Activated CD4-positive, alpha-beta memory T cell treated with anti-CD3 and anti-CD28 coated beads for 36 hours (primary cell): ENCODE measurements at regions not wholly inside any gene's neighbourhood (a gene's known extent, or its start where the extent isn't known, plus 50 kb on each side); places are given as distances from the start of the nearest gene placed in this dataset.

Experiments
- CTCF ChIA-PET: fragments of 350-600 bp; sonication (Branson Sonifier 250); formaldehyde crosslinking; loops from one replicate; lab custom pipeline; 2021; ENCODE audit warnings: antibody characterized with exemption, inconsistent platforms; lab: Charles Lee
- POLR2A ChIA-PET: fragments of 350-600 bp; sonication (Branson Sonifier 250); formaldehyde crosslinking; loops from one replicate; lab custom pipeline; 2021; ENCODE audit warnings: antibody characterized with exemption; lab: Charles Lee
- DNase-seq: peaks from one replicate; pipeline ENCODE4 v3.0.0-alpha.2; 2020
- H3K27ac Mint-ChIP-seq: one replicate; pipeline ENCODE4 v1.8.0; 2021; ENCODE audit warnings: mixed read lengths
- H3K27me3 Mint-ChIP-seq: one replicate; pipeline ENCODE4 v1.8.0; 2021; ENCODE audit warnings: mixed read lengths
- H3K36me3 Mint-ChIP-seq: one replicate; pipeline ENCODE4 v1.8.0; 2021; ENCODE audit warnings: mixed read lengths
- H3K4me1 Mint-ChIP-seq: one replicate; pipeline ENCODE4 v1.8.0; 2021; ENCODE audit warnings: low read depth, mixed read lengths
- H3K4me3 Mint-ChIP-seq: one replicate; pipeline ENCODE4 v1.8.0; 2021; ENCODE audit warnings: mild to moderate bottlenecking, mixed read lengths
- H3K9me3 Mint-ChIP-seq: one replicate; pipeline ENCODE4 v1.8.0; 2021; ENCODE audit warnings: mixed read lengths
- intact Hi-C: fragments of 100-400 bp; cut with micrococcal nuclease; formaldehyde crosslinking; loops from one replicate; pipeline ENCODE4 v1.15.1; 2023

- Mint-ChIP-seq H3K27ac (no peak overlapping the region), H3K27me3 (peaks cover 5% of the 10 kb centered on the region), H3K4me3 (no peak overlapping the region), H3K9me3 (no peaks in the 10 kb centered on the region), H3K4me1 (no peaks in the 10 kb centered on the region), H3K36me3 (no peaks in the 10 kb centered on the region)
- intact Hi-C loops, result no loop called here
- POLR2A ChIA-PET, result no interaction called here
- CTCF ChIA-PET, result interaction anchor here (2.0 kb wide), 1 partner anchor 30 kb away, joined by 9 read pairs; no protein-coding TSS in a partner anchor
- no peak for DNase-seq
These were observed 53.4 kb downstream of the RPLP1 start for GRCh38 chr15:69505956-69506556.

- H3K9me3 Mint-ChIP-seq, result no peaks in the 10 kb centered on the region
- ChIA-PET CTCF (no interaction called here), POLR2A (no interaction called here)
- intact Hi-C loops, result no loop called here
- H3K27ac Mint-ChIP-seq, result no peak overlapping the region
- DNase-seq, result no peak
- no peaks in the 10 kb centered on the region for H3K4me1 Mint-ChIP-seq
- no peak overlapping the region for H3K4me3 Mint-ChIP-seq
- no peaks in the 10 kb centered on the region for H3K36me3 Mint-ChIP-seq
- peaks cover 8% of the 10 kb centered on the region for H3K27me3 Mint-ChIP-seq
These were observed 56.0 kb downstream of the RPLP1 start for GRCh38 chr15:69508659-69509058.

- intact Hi-C loops, result no loop called here
- ChIA-PET CTCF (no interaction called here), POLR2A (no interaction called here)
- DNase-seq, result peak; percentile 38
- Mint-ChIP-seq H3K27me3 (peaks cover 10% of the 10 kb centered on the region), H3K36me3 (no peaks in the 10 kb centered on the region), H3K4me1 (no peaks in the 10 kb centered on the region), H3K9me3 (no peaks in the 10 kb centered on the region), H3K4me3 (no peak overlapping the region), H3K27ac (no peak overlapping the region)
These were observed 56.5 kb downstream of the RPLP1 start for GRCh38 chr15:69509131-69509530.

GRCh38 chr15:69510556-69510955 is 57.9 kb downstream of the RPLP1 start:
- Mint-ChIP-seq H3K4me3 (no peak overlapping the region), H3K36me3 (no peaks in the 10 kb centered on the region), H3K27me3 (peaks cover 9% of the 10 kb centered on the region), H3K9me3 (no peaks in the 10 kb centered on the region), H3K4me1 (no peaks in the 10 kb centered on the region), H3K27ac (no peak overlapping the region)
- ChIA-PET CTCF (no interaction called here), POLR2A (interaction anchor here (0.6 kb wide), 1 partner anchor 968 kb away, joined by 3 read pairs; no protein-coding TSS in a partner anchor)
- intact Hi-C loops, result no loop called here
- DNase-seq, result no peak

- Mint-ChIP-seq H3K9me3 (no peaks in the 10 kb centered on the region), H3K36me3 (no peaks in the 10 kb centered on the region), H3K27me3 (peaks cover 9% of the 10 kb centered on the region), H3K4me3 (no peak overlapping the region), H3K4me1 (no peaks in the 10 kb centered on the region), H3K27ac (no peak overlapping the region)
- no peak for DNase-seq
- POLR2A ChIA-PET, result no interaction called here
- intact Hi-C loops, result no loop called here
- CTCF ChIA-PET, result no interaction called here
These were observed 58.4 kb downstream of the RPLP1 start for GRCh38 chr15:69511015-69511414.

- POLR2A ChIA-PET, result no interaction called here
- intact Hi-C loops, result no loop called here
- Mint-ChIP-seq H3K36me3 (no peaks in the 10 kb centered on the region), H3K27me3 (peaks cover 10% of the 10 kb centered on the region), H3K9me3 (no peaks in the 10 kb centered on the region), H3K4me1 (no peaks in the 10 kb centered on the region), H3K27ac (no peak overlapping the region), H3K4me3 (no peak overlapping the region)
- CTCF ChIA-PET, result no interaction called here
- DNase-seq, result no peak
These were observed 59.2 kb downstream of the RPLP1 start for GRCh38 chr15:69511716-69512340.

- intact Hi-C loops, result no loop called here
- DNase-seq, result no peak
- ChIA-PET POLR2A (no interaction called here), CTCF (no interaction called here)
- H3K27ac Mint-ChIP-seq, result no peak overlapping the region
- peaks cover 16% of the 10 kb centered on the region for H3K27me3 Mint-ChIP-seq
- no peaks in the 10 kb centered on the region for H3K4me1 Mint-ChIP-seq
- H3K9me3 Mint-ChIP-seq, result no peaks in the 10 kb centered on the region
- no peaks in the 10 kb centered on the region for H3K36me3 Mint-ChIP-seq
- no peak overlapping the region for H3K4me3 Mint-ChIP-seq
These were observed 60.9 kb downstream of the RPLP1 start for GRCh38 chr15:69513450-69513960.

- POLR2A ChIA-PET, result no interaction called here
These were observed 61.4 kb downstream of the RPLP1 start for GRCh38 chr15:69513986-69514385.

GRCh38 chr15:69515508-69515907 is 62.9 kb downstream of the RPLP1 start:
- H3K9me3 Mint-ChIP-seq, result no peaks in the 10 kb centered on the region
- CTCF ChIA-PET, result no interaction called here

More at GRCh38 chr15:69513986-69514385, 61.4 kb downstream of the RPLP1 start:
- Mint-ChIP-seq H3K27me3 (peaks cover 16% of the 10 kb centered on the region), H3K9me3 (no peaks in the 10 kb centered on the region), H3K27ac (no peak overlapping the region), H3K4me1 (no peaks in the 10 kb centered on the region), H3K4me3 (no peak overlapping the region), H3K36me3 (no peaks in the 10 kb centered on the region)
- intact Hi-C loops, result no loop called here
- DNase-seq, result no peak
- CTCF ChIA-PET, result interaction anchor here (0.7 kb wide), 1 partner anchor 39 kb away, joined by 3 read pairs; no protein-coding TSS in a partner anchor

GRCh38 chr15:69515926-69516325 is 63.3 kb downstream of the RPLP1 start:
- no peaks in the 10 kb centered on the region for H3K36me3 Mint-ChIP-seq

More at GRCh38 chr15:69515508-69515907, 62.9 kb downstream of the RPLP1 start:
- H3K4me3 Mint-ChIP-seq, result no peak overlapping the region
- no peaks in the 10 kb centered on the region for H3K36me3 Mint-ChIP-seq
- no peaks in the 10 kb centered on the region for H3K4me1 Mint-ChIP-seq
- DNase-seq, result no peak
- no peak overlapping the region for H3K27ac Mint-ChIP-seq
- POLR2A ChIA-PET, result no interaction called here
- peaks cover 12% of the 10 kb centered on the region for H3K27me3 Mint-ChIP-seq
- intact Hi-C loops, result no loop called here

GRCh38 chr15:69517052-69517451 is 64.4 kb downstream of the RPLP1 start:
- no peak overlapping the region for H3K4me3 Mint-ChIP-seq
- H3K36me3 Mint-ChIP-seq, result no peaks in the 10 kb centered on the region
- no peak overlapping the region for H3K27ac Mint-ChIP-seq
- H3K27me3 Mint-ChIP-seq, result peaks cover 12% of the 10 kb centered on the region
- H3K4me1 Mint-ChIP-seq, result no peaks in the 10 kb centered on the region
- intact Hi-C loops, result no loop called here
- POLR2A ChIA-PET, result no interaction called here
- CTCF ChIA-PET, result no interaction called here
- DNase-seq, result no peak
- no peaks in the 10 kb centered on the region for H3K9me3 Mint-ChIP-seq

More at GRCh38 chr15:69515926-69516325, 63.3 kb downstream of the RPLP1 start:
- Mint-ChIP-seq H3K27me3 (peaks cover 12% of the 10 kb centered on the region), H3K27ac (no peak overlapping the region), H3K4me3 (no peak overlapping the region), H3K9me3 (no peaks in the 10 kb centered on the region), H3K4me1 (no peaks in the 10 kb centered on the region)
- intact Hi-C loops, result no loop called here
- no peak for DNase-seq
- ChIA-PET POLR2A (no interaction called here), CTCF (no interaction called here)

- Mint-ChIP-seq H3K36me3 (no peaks in the 10 kb centered on the region), H3K27me3 (peaks cover 9% of the 10 kb centered on the region), H3K27ac (no peak overlapping the region), H3K9me3 (no peaks in the 10 kb centered on the region), H3K4me1 (peaks cover 4% of the 10 kb centered on the region), H3K4me3 (no peak overlapping the region)
- POLR2A ChIA-PET, result no interaction called here
- no peak for DNase-seq
- intact Hi-C loops, result no loop called here
- CTCF ChIA-PET, result no interaction called here
These were observed 66.2 kb downstream of the RPLP1 start for GRCh38 chr15:69518806-69519205.
